Erythroblast (primary cell): ENCODE measurements at regions not wholly inside any gene's neighbourhood (a gene's known extent, or its start where the extent isn't known, plus 50 kb on each side); places are given as distances from the start of the nearest gene placed in this dataset.

Source experiments
- DNase-seq, 2 experiments: peaks; one replicate each; lab custom pipeline; 2025; lab: John Stamatoyannopoulos, UW
- GATA1 ChIP-seq: IDR thresholded peaks from 2 replicates; pipeline ENCODE4 v1.6.1; 2011; ENCODE audit warnings: low read depth, mild to moderate bottlenecking, control low read depth, low read length, moderate library complexity
- POLR2A ChIP-seq: IDR thresholded peaks from 2 replicates; pipeline ENCODE4 v1.6.1; 2011; ENCODE audit warnings: mild to moderate bottlenecking, low read length

DNA sequence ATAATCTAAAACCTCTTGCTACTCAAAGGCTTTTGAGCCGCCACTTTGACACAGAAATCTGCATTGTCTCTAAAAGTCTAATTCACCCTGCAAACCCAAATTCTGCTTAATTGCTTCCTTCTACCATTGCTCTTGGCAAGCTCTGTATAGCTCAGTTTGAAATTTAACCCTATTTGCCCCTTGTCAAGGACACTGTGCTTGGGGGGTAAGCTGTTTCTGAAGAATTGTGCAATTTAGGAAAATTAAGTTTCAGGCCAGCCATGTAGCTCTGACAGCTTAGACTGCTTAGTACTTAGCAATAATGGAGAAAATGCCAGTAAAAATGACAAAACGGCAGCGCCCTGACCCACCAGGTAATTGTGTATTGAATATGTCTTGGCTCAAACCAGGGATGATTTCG, 282.2 kb downstream of the OLFM4 start:
- no peak for TF ChIP-seq GATA1
- TF ChIP-seq POLR2A: no peak

DNA sequence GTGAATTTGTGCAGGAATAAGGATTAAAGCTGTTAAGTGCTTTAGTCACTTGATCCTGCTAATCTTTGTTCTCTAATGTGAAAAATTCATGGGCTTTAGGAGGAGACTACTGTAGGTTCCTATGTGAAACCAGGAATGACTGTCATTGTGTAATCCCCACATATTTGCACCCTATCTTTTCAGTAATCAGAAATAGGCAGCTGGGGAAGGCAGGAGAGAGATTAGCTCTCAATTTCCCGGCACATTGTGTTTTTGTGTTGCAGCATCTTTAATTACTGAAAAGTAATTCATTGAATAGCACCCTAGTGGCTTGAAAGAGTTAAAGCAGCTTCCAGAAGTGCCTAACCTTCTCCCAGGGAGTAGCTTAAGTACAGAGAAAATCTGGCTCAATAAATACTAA, 282.9 kb downstream of the OLFM4 start:
- no peak for DNase-seq

More for the DNA sequence above, 282.2 kb downstream of the OLFM4 start:
- DNase-seq: no peak

DNA sequence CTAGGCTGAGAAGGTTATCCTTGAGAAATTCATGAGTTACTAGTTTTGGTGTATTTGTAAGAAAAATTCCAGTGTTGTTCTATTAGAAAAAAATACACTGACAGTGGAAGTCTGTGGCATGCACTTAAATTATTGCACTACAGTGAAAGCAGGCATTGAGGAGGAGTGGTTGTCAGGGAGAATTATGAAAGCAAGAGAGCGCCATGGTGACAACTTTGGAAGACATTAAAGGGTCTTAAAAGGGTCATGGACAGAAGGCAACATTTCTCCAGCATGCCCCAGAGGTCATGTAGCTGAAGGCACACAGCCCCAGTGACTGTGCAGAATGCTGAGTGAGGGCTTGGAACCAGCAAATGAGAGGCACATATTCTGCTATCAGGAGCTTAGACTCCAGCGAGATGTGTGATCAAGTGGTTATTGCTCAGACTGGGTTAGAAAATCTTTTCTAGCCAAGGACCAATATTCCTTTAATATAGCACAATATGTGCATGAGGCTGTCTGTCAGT, 292.7 kb downstream of the OLFM4 start:
- no peak for TF ChIP-seq POLR2A
- TF ChIP-seq GATA1: no peak
- DNase-seq: no peak

More for the DNA sequence above, 282.9 kb downstream of the OLFM4 start:
- TF ChIP-seq GATA1 (no peak), POLR2A (no peak)

DNA sequence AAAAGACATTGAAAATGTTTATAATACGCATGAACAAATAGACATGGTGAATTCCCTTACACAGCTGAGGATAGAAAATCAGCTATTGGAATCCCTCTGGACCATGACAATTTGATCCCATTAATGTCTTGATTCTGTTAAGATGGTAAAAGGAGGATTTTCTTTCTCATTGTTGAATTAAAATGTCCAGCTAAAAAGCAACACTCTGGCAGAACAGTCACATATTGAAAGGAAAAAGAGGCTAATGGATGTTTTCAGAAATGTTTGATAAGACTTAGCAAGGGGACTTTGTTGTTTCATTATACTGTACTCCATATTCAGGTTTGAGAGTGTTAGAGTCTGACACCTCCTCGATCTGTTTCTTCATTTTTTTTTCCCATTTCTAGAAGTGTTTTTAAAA, 296.0 kb downstream of the OLFM4 start:
- DNase-seq: no peak
- TF ChIP-seq GATA1 (no peak), POLR2A (no peak)

DNA sequence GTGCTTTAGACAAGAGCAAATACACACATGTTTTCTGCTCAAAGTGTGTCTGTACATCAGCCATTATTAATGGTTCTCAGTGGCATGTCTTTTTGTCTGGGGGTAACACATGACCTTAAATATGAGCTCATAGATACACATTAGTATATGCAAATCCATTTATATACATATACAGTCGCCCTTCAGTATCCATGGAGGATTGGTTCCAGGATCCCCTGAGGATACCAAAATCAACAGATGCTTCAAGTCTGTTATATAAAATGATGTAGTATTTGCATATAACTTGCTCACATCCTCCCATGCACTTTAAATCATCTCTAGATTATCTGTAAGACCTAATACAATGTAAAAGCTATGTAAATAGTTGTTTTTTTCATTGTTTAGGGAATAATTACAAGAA, 298.1 kb downstream of the OLFM4 start:
- TF ChIP-seq GATA1 (no peak), POLR2A (no peak)
- DNase-seq: no peak

DNA sequence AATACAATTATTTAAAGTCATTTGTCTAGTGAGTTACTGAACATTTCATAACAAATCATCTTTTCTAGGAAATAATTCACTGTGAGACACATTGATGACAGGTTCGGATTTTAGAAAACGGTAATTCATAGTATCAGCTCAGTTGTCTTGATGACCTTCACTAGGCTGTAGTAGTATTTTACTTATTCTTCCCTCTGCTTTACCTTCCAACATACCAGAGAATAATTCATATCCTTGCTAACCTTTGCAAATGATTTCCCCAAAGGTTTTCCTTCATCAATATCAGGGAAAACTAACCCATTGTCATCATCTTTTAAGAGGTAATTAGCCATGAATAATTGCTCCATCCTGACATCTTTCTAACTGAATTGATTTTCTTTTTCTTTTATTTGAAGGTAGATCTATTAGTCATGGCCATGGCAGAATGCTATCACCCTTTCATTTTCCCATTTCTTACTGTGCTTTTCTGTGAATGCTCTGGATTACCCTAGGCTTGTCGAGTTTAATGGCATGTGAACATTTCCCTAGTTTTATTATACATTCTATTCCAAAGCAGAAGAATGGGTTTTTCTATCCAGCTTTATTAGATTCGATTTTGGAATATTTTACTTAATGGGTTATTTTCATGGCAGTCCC, 299.2 kb downstream of the OLFM4 start:
- no peak for DNase-seq
- TF ChIP-seq GATA1: no peak
- no peak for TF ChIP-seq POLR2A

DNA sequence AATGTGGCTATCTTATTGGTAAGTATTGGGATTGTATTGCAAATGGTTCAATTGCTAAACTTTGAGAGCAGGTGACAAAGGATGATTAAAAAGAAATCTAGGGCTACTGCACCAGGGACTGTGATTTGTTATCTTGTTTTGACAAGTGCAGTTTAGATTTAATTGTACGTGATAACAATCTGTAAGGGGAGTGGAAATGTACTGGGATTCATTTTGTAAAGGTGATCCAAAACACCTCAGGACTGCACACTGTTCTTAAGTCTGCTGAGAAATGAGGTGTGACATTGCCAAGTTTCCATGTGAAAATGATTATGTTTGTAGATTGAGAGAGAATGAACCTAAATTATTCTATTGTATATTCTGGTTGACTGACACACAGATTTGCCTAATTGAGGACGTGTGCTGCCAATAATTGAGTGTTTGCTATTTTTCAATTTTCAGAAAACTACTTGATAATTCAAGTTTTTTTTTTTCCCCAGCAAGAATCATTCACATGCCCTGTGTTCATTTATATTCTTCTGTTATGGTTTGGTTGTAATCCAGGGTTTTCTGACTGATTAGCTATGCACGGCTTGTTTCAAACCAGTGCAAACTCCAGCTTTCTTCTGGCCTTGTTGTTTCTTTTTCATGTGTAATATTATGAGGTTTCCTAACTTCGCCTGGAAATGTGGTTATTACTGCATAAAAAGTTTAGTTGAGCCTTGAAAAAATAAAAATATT, 308.0 kb downstream of the OLFM4 start:
- no peak for DNase-seq
- no peak for TF ChIP-seq GATA1
- TF ChIP-seq POLR2A: no peak

DNA sequence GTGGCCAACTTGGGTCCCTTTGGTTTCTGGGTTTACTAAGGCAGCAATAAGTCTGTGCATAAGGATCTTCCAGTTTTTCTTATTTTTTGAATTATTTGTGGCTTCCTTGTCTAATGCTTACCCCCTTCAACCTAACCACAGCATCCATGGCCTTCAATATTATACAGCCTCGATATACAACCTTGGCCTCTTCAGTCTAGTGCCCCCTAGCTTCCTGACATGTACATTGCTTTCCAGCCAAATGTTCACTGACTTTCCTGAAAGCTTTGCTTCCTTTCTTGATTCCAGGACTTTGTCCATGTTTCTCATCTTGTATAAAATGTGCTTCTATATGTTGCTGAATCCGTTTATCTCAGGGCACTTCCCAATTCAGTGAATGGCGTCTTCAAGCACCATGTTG, 310.1 kb downstream of the OLFM4 start:
- no peak for DNase-seq
- TF ChIP-seq POLR2A: no peak
- TF ChIP-seq GATA1: no peak

DNA sequence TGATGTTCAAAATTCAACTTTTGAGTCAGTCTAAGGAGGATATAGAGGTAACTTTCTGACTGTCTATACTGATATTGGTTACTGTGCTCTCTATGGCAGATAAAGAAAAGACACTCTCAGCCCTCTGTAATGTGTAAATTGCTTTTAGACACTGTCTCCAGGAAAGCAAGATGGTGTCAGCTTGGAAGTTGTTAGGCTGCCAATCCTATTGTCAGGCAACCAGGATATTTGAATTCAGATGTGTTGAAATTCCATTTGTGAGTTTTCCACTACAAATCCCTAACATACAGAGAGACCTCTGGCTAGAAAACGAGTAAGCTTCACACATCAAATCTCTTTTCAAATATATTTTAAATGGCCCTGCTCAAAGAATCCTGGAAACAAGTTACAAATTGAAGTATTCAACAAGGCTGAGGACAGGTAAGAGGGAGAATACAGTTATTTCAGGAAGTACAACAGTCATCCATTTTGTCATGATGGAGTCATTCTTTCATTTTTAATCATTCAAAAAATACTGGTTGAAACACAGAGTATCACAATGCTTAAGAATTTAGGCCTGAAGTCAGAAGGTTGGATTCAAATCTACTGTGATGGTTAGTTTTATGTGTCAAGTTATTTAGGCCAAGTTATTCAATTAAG, 312.0 kb downstream of the OLFM4 start:
- no peak for TF ChIP-seq GATA1
- TF ChIP-seq POLR2A: no peak
- DNase-seq: no peak

DNA sequence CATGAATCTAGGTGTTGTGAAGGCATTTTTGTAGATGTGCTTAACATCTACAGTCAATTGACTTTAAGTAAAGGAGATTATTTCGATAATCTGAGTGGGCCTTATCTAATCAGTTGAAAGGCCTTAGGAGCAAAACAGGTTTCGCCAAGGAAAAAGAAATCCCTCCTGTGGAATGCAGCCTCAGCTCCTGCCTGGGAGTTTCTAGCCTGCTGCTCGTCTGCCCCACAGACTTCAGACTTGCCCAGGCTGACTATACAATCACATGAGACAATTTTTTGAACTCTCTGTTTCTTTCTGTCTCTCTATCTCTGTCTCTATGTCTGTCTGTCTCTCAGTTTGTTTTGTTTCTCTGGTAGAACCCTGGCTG, 312.5 kb downstream of the OLFM4 start:
- TF ChIP-seq POLR2A (no peak), GATA1 (no peak)

DNA sequence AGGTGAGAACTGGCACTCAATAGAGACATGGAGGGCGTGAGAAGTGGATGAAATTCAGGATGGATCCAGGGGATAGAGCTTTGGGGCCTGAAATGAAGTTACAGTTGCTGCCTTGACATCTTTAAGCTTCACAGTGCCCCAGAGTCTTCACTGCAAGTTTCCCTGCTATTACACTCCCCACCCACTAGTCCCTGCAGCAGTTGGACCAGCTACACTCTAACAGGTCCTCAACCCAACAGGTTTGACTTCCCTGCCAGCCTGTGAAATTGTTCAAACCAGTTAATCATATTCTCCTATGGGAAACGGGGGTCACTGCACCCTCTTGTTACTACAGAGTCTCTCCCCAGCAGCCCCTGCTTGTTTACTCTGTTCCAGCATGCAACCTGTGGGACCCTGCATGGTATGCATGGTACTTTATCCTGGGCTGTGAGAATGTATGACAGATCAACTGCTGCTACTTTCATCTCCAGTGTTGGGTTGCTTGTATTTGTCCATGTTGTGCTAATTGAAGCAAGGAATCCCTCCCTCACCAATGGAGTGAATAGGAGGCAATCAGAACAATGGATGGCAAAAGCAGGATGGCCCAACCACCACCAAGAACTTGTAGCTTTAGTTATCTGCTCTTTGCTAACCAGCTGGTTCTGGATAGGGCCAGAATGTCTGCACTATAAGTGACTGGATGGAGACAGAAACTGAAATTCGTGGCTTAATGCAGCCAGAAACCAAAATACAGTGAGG, 314.2 kb downstream of the OLFM4 start:
- no peak for TF ChIP-seq GATA1
- TF ChIP-seq POLR2A: no peak
- DNase-seq: no peak

More for the DNA sequence above, 312.5 kb downstream of the OLFM4 start:
- no peak for DNase-seq

DNA sequence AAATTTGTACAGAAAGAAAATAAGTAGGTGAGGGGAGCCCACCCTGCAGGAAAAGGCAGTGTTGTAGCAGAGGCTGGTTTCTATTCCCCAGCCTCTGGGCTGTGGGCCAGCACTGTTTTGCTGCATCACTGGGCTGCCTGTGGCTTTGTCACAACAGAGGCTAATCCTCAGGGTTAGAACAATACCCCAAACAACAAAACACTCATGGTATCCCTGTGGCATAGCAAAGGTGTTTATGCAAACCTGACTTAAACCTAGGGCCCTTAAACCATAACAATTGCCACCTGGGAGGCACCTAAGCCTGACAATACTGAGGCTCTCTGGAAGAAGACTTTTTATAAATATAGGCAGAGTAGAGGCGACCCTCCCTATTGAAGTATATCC, 314.7 kb downstream of the OLFM4 start:
- TF ChIP-seq POLR2A (no peak), GATA1 (no peak)
- DNase-seq: no peak

DNA sequence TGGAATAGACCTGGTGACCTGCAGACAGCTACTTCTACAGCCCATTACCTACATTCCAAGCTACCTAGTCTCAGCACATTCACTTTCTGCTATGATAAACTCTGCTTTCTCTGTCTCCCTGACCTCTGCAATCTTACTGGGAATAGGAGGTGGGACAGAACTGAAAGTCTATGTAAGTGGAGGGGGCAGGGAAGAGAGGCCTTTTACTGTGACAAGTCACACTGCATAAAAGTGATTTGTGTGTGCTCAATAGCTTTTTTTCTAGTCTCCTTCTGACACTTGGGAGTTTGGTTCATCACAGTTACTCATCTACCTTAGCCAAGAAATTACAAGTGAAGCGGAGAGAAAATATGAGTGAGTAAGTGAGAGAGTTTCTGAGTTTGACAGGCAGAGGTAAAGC, 322.4 kb downstream of the OLFM4 start:
- TF ChIP-seq GATA1 (no peak), POLR2A (no peak)
- no peak for DNase-seq

DNA sequence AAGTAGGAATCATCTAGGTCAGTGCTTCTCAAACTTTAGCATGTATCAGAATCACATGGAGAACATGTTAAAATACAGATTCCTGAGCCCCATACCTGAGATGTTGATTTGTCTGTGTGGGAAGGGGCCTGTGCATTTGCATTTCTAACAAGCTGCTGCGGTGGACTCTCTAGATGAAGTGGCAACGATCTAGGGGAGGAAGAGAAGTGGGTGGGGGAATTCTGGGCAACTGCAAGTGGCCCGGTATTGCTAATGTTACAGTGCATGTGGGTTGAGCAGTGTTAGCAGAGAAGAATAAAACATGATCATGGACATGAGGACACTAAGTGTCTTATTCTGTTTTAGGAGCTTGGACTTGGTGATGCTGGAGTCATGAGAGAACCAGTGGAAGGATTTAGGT, 329.0 kb downstream of the OLFM4 start:
- no peak for TF ChIP-seq POLR2A
- no peak for TF ChIP-seq GATA1
- no peak for DNase-seq
